Immature natural killer cell (primary cell): ENCODE measurements at regions not wholly inside any gene's neighbourhood (a gene's known extent, or its start where the extent isn't known, plus 50 kb on each side); places are given as distances from the start of the nearest gene placed in this dataset.

Source experiments
- DNase-seq, 3 donors: peaks; one replicate each; pipeline ENCODE4 v3.0.0; 2022; ENCODE audit warnings: mixed read lengths in 1 of 3
- H3K27ac Mint-ChIP-seq, 6 donors: one replicate each; pipeline ENCODE4 v1.8.0; 2020; ENCODE audit warnings: mixed read lengths in 6 of 6, mild to moderate bottlenecking in 5 of 6, inconsistent platforms in 4 of 6, moderate library complexity in 3 of 6
- H3K27me3 Mint-ChIP-seq, 3 donors: one replicate each; pipeline ENCODE4 v1.8.0; 2020 to 2021; ENCODE audit warnings: low read depth in 3 of 3, mild to moderate bottlenecking in 3 of 3, mixed read lengths in 3 of 3, moderate library complexity in 3 of 3, inconsistent platforms in 1 of 3
- H3K36me3 Mint-ChIP-seq, 3 donors: one replicate each; pipeline ENCODE4 v1.8.0; 2020; ENCODE audit warnings: mixed read lengths in 3 of 3, inconsistent platforms in 2 of 3, mild to moderate bottlenecking in 2 of 3
- H3K4me1 Mint-ChIP-seq, 2 donors: one replicate each; pipeline ENCODE4 v1.8.0; 2020; ENCODE audit warnings: inconsistent platforms in 2 of 2, mild to moderate bottlenecking in 2 of 2, mixed read lengths in 2 of 2, moderate library complexity in 1 of 2
- H3K4me3 Mint-ChIP-seq, 5 donors: one replicate each; pipeline ENCODE4 v1.8.0; 2020; ENCODE audit warnings: mild to moderate bottlenecking in 5 of 5, mixed read lengths in 5 of 5, inconsistent platforms in 3 of 5, moderate library complexity in 3 of 5
- H3K9me3 Mint-ChIP-seq, 6 donors: one replicate each; pipeline ENCODE4 v1.8.0; 2020; ENCODE audit warnings: mild to moderate bottlenecking in 6 of 6, mixed read lengths in 6 of 6, inconsistent platforms in 4 of 6, moderate library complexity in 3 of 6

DNA sequence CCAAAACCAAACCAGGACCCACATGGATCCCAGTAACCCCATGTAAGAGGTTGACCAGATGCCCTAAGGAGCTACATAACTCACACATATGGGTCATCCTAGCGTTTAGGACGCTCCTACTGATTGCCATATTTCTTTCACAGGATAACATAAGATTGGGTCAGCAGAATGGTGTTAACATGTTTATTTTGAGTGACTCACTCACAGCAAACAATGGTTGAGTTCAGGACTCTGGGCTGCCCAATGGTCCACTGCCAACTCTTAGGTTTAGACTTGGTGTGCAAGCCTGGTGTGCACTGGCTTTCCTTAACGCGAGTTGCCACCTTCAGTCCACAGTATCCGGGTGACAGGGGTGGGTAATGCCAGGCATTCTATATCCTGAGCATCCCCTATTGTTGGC lies 211.5 kb downstream of the GPAM start:
- Mint-ChIP-seq H3K27me3 (peaks cover 2 to 4% (median 4%) of the 10 kb centered on the region in 3 donors), H3K36me3 (no peaks in the 10 kb centered on the region), H3K9me3 (no peaks in the 10 kb centered on the region), H3K4me3 (no peak overlapping the region), H3K4me1 (no peaks in the 10 kb centered on the region), H3K27ac (no peak overlapping the region)
- no peak for DNase-seq

DNA sequence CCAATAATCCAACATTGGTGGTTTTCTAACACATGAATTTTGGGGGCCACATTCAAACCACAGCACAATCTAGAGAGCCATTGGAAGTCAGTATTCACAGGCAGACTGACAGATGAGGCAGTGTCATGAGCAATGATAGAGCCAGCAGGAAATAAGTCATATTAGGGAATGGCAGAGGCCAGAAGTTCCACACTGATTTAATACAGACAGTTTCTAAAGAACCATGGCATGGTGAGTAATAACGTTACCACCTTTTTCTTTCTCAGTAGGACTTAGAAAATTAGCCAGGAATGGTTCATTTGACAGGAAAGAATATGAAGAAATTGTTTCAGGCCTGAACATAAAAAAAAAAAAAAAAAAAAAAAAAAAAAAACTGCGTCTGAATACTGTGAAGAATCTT lies 210.3 kb downstream of the GPAM start:
- Mint-ChIP-seq H3K36me3 (no peaks in the 10 kb centered on the region), H3K4me3 (no peak overlapping the region), H3K9me3 (no peaks in the 10 kb centered on the region), H3K27ac (no peak overlapping the region), H3K4me1 (no peaks in the 10 kb centered on the region), H3K27me3 (peaks cover 2 to 4% (median 4%) of the 10 kb centered on the region in 3 donors)
- no peak for DNase-seq

DNA sequence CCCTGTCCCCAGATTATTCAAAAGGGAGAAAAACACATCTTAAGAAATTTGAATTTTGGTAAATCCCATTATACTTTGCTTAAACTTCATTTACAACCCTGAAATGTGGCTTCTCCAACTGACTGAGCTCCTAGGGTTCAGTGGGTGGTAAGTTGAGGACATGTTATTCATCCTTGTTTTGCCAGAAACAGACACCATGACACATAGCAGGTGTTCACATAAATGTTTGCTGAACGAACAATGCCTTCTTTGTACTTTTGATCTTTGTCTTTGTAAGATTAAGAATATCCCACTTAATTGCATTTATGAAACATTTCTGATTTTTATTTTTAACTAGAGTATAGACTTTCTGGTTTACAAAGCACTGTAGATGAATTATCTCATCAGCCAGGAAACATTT lies 209.7 kb downstream of the GPAM start:
- H3K27me3 Mint-ChIP-seq: peaks cover 2 to 7% (median 4%) of the 10 kb centered on the region in 3 donors
- no peaks in the 10 kb centered on the region for H3K36me3 Mint-ChIP-seq
- no peak overlapping the region for H3K27ac Mint-ChIP-seq
- no peaks in the 10 kb centered on the region for H3K9me3 Mint-ChIP-seq
- DNase-seq: no peak
- H3K4me1 Mint-ChIP-seq: no peaks in the 10 kb centered on the region
- H3K4me3 Mint-ChIP-seq: no peak overlapping the region

DNA sequence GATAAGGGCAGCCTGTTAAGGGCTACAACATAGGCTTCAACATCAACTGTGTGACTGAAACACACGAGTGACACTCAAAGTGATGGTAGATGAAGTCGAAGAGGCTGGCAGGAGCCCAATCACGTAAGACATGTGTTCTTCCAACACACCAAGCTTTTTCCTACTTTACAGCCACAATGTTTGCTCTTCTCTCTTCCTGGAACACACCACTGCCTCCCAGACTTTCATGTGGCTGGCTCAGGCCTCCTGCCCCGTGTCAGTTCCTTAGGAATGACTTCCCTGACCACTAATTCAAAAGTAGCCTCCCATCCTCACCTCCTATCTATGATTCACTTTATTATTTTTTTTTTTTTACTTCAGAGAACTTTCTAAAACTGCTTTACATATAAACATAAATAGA lies 209.2 kb downstream of the GPAM start:
- peaks cover 2 to 7% (median 6%) of the 10 kb centered on the region in 3 donors for H3K27me3 Mint-ChIP-seq
- DNase-seq: no peak
- no peaks in the 10 kb centered on the region for H3K9me3 Mint-ChIP-seq
- H3K4me3 Mint-ChIP-seq: no peak overlapping the region
- H3K36me3 Mint-ChIP-seq: no peaks in the 10 kb centered on the region
- H3K27ac Mint-ChIP-seq: no peak overlapping the region
- no peaks in the 10 kb centered on the region for H3K4me1 Mint-ChIP-seq

DNA sequence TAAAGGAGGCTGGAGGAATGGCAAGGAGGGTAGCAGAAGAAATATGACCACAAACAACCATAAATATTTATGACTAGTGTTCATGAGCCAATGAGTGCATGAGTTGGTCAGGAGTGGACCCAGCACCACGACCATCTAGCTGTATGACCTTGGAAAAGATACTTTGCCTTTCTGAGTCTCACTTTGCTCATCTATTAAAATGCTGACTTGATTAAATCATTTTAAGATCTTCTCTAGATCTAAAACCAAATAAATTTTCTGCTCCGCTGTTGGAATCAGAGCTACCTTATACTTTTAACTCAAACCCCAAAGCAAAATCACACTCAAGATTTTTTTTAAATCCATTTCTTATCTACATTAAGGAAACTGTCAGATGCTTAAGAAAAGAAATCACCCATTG lies 207.0 kb downstream of the GPAM start:
- Mint-ChIP-seq H3K27ac (no peak overlapping the region), H3K4me3 (no peak overlapping the region), H3K9me3 (peaks cover 0 to 2% (median 0%) of the 10 kb centered on the region in 6 donors), H3K4me1 (no peaks in the 10 kb centered on the region), H3K36me3 (no peaks in the 10 kb centered on the region), H3K27me3 (peaks cover 0 to 7% (median 4%) of the 10 kb centered on the region in 3 donors)
- no peak for DNase-seq

DNA sequence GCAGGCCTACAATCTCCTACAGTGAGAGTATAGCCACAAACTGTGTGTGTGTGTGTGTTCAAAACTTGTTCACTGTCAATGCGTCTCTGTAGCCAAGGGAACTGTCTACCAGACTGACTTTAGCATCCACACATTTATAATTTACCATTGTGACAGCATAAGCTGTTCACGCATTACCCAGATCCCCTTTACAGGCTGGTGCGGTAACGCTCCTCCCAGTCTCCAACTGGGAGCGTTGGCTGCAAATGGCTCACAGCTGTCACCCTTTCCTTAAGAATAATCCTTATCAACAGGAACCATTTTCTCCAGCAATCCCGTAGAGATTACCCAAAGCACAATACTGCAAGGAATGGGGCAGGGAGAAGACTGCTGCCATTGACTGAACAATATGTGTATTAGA lies 199.5 kb downstream of the GPAM start:
- no peaks in the 10 kb centered on the region for H3K4me1 Mint-ChIP-seq
- no peak for DNase-seq
- H3K27ac Mint-ChIP-seq: no peak overlapping the region
- peaks cover 0 to 5% (median under 1%) of the 10 kb centered on the region in 6 donors for H3K9me3 Mint-ChIP-seq
- no peak overlapping the region for H3K4me3 Mint-ChIP-seq
- peaks cover 0 to under 1% (median 0%) of the 10 kb centered on the region in 3 donors for H3K27me3 Mint-ChIP-seq
- H3K36me3 Mint-ChIP-seq: no peaks in the 10 kb centered on the region

DNA sequence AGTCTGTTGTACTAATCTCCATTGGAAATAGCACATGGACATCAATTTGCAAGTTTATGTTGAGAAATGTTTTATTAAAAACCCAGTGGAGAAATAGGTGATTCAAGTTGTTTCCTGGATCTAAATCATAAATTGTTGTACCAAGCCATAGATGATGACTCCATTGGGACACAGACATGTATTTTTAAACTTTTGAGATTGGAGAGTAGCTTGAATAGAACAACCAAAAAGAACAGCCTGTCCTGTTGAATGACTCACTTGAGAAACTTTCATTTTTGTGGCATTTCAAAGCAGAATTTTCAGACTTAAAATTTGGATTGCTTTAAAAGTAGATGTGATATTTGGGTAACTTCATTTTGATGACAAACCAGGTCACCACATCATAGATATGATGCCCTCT lies 197.5 kb downstream of the GPAM start:
- Mint-ChIP-seq H3K4me3 (no peak overlapping the region), H3K27me3 (no peaks in the 10 kb centered on the region), H3K9me3 (peaks cover 0 to 5% (median under 1%) of the 10 kb centered on the region in 6 donors), H3K27ac (no peak overlapping the region), H3K36me3 (no peaks in the 10 kb centered on the region), H3K4me1 (no peaks in the 10 kb centered on the region)
- DNase-seq: no peak

DNA sequence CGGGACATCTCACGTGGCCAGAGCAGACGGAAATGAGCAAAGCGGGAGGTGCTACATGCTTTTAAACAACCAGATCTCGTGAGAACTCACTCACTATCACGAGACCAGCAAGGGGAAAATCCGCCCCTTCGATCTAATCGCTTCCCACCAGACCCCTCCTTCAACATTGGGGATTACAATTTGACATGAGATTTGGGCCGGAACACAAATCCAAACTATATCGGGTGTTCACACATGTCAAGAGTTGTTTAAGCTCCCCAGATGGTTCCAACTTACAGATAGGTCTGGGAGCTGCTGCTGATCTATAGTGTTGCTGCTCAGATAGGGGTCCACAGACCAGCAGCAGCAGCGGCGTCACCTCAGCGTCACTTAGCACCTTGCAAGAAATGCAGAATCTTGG lies 194.9 kb downstream of the GPAM start:
- DNase-seq: no peak
- Mint-ChIP-seq H3K4me3 (no peak overlapping the region), H3K4me1 (no peaks in the 10 kb centered on the region), H3K9me3 (peaks cover 0 to 7% (median 0%) of the 10 kb centered on the region in 6 donors), H3K36me3 (no peaks in the 10 kb centered on the region), H3K27me3 (peaks cover 0 to 7% (median 0%) of the 10 kb centered on the region in 3 donors), H3K27ac (no peak overlapping the region)

DNA sequence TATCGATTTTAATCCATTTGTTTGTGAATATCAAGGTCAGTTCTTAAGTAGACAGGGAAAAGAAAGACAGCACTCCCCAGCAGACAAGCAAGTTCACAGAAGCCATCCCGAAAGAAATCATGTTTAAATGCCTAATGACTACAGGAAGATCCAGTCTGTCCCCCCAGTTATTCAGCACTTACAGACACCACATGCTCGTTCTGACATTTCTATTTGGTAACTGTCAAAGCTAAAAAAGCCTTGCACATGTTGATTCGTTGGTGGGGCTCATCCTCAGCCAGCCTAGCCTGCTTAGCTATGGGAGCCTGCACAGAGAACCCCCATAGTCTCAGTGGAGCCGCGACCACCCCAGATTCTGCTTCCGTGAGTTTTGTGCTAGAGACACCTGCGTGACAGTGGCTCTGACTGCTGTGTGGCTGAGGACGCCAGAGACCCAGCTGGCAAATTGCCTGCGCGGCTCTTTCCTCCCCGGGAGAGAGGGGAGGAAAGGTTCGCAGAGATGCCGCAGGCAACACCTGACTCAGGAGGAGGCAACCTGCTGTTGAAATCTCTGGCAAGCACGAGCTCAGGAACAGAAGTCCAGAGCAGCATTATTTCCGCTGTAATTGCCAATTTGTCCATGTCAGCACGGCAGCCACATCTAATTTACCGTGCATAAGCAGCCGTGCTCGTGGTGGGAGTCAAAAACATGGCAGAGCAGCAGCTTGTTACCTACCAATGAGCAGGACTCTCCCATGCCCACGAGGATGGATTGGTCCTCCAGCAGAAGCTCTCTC lies 194.2 kb downstream of the GPAM start:
- Mint-ChIP-seq H3K36me3 (no peaks in the 10 kb centered on the region), H3K27ac (no peak overlapping the region), H3K27me3 (peaks cover 0 to 8% (median 0%) of the 10 kb centered on the region in 3 donors), H3K4me1 (no peaks in the 10 kb centered on the region), H3K9me3 (peaks cover 0 to 7% (median 0%) of the 10 kb centered on the region in 6 donors), H3K4me3 (no peak overlapping the region)
- DNase-seq: no peak

DNA sequence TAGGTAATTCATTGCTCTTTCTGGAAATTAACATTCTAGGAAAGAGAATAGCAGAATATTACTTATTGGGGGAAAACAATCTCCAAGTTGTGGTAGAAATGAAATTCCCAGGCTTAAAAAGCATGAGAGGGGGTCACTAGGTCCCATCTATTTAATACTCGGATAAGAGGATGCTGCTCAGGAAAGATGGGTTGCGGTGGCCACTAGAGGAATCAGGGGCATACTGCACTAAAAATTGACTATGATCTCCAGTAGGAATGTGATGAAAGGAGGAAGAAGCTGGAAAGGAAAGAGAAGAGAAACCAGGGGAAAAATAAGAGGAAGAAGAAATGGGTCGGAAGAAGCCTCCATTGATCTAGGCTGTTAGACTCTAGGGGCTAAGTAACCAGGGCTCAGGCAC lies 192.8 kb downstream of the GPAM start:
- Mint-ChIP-seq H3K4me3 (no peak overlapping the region), H3K9me3 (peaks cover 0 to 7% (median under 1%) of the 10 kb centered on the region in 6 donors), H3K27me3 (peaks cover 0 to 8% (median 0%) of the 10 kb centered on the region in 3 donors), H3K27ac (no peak overlapping the region), H3K4me1 (no peaks in the 10 kb centered on the region), H3K36me3 (no peaks in the 10 kb centered on the region)
- no peak for DNase-seq

DNA sequence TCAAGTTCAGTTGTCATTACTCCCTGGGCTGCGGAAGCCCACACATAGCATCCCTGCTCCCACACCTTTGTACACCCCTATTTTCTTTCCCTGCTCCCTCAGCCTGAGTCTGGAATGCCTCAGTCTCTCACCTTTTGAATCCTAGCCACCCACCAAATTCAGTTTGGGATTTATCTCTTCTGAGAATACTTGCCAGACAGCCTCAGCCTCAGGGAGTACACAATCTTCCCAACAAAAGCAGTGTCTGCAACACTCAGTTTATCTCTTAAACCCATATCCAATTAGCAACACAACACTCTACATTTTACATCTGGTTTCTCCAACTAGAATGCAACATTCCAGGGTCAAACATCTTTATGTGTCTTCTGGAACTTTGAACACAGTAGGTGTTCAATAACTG lies 190.2 kb downstream of the GPAM start:
- Mint-ChIP-seq H3K27me3 (peaks cover 0 to 8% (median 0%) of the 10 kb centered on the region in 3 donors), H3K4me1 (no peaks in the 10 kb centered on the region), H3K27ac (no peak overlapping the region), H3K9me3 (peaks cover 0 to 7% (median 0%) of the 10 kb centered on the region in 6 donors), H3K4me3 (no peak overlapping the region), H3K36me3 (no peaks in the 10 kb centered on the region)
- DNase-seq: no peak

DNA sequence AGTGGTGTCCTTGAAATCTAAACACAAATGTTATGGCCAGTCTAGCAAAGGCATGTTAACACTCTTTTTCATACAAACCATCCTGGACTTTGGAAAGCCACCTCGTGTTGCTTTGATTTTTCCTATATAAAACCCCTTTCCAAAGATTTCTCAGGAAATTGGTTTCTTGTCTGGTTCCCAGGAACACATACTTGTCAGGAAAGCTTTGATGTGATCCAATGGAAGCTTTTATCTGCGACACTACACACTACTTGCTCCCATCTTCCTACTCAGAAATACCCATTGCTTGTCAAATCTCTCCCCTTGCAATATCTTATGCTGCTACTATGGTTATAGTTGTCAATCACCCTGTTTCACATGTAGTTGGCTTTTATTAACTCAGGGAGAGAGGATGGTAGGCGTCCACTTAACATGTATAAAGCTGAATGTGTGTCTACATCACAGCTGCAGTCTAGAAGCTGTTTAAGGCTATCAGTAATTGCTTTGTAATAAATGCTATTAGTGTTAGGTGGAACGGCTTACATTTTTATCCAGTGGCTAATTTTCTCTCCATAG lies 189.6 kb downstream of the GPAM start:
- no peak overlapping the region for H3K27ac Mint-ChIP-seq
- no peaks in the 10 kb centered on the region for H3K36me3 Mint-ChIP-seq
- DNase-seq: no peak
- peaks cover 0 to 8% (median 0%) of the 10 kb centered on the region in 3 donors for H3K27me3 Mint-ChIP-seq
- no peaks in the 10 kb centered on the region for H3K4me1 Mint-ChIP-seq
- no peak overlapping the region for H3K4me3 Mint-ChIP-seq
- peaks cover 0 to 5% (median 1%) of the 10 kb centered on the region in 6 donors for H3K9me3 Mint-ChIP-seq

DNA sequence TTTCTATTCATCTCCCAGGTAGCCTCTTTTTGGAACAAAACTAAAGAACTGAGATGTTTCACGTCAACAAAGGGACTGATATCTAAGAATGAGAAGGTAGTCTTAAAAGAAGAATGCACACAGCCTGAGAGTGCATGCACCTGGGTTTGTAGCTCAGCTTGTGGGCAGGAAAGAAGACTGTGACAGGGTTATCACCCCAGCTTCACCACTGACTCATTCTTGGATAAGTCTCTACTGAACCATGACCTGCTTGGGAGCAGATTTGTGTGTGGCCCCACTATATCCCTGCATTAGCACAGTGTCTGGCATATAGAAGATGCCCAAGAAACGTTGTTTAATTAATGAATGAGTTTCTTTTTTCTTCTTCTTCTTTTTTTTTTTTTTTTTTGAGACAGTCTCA lies 187.5 kb downstream of the GPAM start:
- DNase-seq: no peak
- peaks cover 0 to 8% (median 3%) of the 10 kb centered on the region in 3 donors for H3K27me3 Mint-ChIP-seq
- no peak overlapping the region for H3K27ac Mint-ChIP-seq
- peaks cover 0 to 5% (median 1%) of the 10 kb centered on the region in 6 donors for H3K9me3 Mint-ChIP-seq
- no peaks in the 10 kb centered on the region for H3K36me3 Mint-ChIP-seq
- no peak overlapping the region for H3K4me3 Mint-ChIP-seq
- H3K4me1 Mint-ChIP-seq: no peaks in the 10 kb centered on the region

DNA sequence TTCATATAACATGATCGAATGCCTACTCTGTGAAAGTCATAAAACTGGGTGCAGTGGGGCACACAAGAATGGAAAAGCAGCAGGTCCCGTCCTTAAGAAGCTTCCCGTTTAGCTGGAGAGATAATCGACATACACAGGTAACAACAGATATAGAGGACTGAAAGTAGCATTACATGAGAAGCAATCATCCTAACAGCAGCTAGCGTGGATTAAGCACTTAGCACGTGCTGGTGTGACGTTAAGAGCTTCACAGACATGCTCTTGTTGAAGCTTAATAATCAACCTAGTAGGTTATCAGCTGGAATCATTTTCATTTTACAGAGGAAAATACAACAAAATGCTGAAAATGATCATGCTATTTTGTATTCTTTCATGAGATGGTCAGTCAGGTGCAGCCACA lies 184.8 kb downstream of the GPAM start:
- H3K27ac Mint-ChIP-seq: no peak overlapping the region
- H3K4me1 Mint-ChIP-seq: no peaks in the 10 kb centered on the region
- H3K27me3 Mint-ChIP-seq: peaks cover 0 to 7% (median 0%) of the 10 kb centered on the region in 3 donors
- peaks cover 0 to 5% (median 0%) of the 10 kb centered on the region in 6 donors for H3K9me3 Mint-ChIP-seq
- no peak overlapping the region for H3K4me3 Mint-ChIP-seq
- H3K36me3 Mint-ChIP-seq: no peaks in the 10 kb centered on the region
- DNase-seq: no peak
